CD4-positive, alpha-beta memory T cell (primary cell): ENCODE measurements at regions not wholly inside any gene's neighbourhood (a gene's known extent, or its start where the extent isn't known, plus 50 kb on each side); places are given as distances from the start of the nearest gene placed in this dataset.

Source experiments
- CTCF ChIA-PET: fragments of 350-600 bp; sonication (Branson Sonifier 250); formaldehyde crosslinking; loops from one replicate; lab custom pipeline; 2021; ENCODE audit warnings: inconsistent platforms; ENCODE audit not compliant: partially characterized antibody; lab: Charles Lee
- POLR2A ChIA-PET: fragments of 350-600 bp; sonication (Branson Sonifier 250); formaldehyde crosslinking; loops from one replicate; lab custom pipeline; 2021; ENCODE audit not compliant: partially characterized antibody; lab: Charles Lee
- DNase-seq, 5 donors: peaks; one replicate each; pipeline versions ENCODE4 v3.0.0 to v3.0.0-alpha.2; 2020 to 2022; ENCODE audit warnings: mixed read lengths in 1 of 5
- H3K27ac ChIP-seq: one replicate; pipeline ENCODE4 v1.7.0; 2013; ENCODE audit warnings: low read depth, low read length
- H3K27me3 ChIP-seq: 2 replicates; pipeline ENCODE4 v1.7.0; 2013; ENCODE audit warnings: mild to moderate bottlenecking, low read length, moderate library complexity; ENCODE audit not compliant: insufficient read depth
- H3K36me3 ChIP-seq: 2 replicates; pipeline ENCODE4 v1.7.0; 2013; ENCODE audit warnings: mild to moderate bottlenecking, low read length, moderate library complexity; ENCODE audit not compliant: insufficient read depth
- H3K4me1 ChIP-seq: 2 replicates; pipeline ENCODE4 v1.7.0; 2013; ENCODE audit warnings: mild to moderate bottlenecking, low read length, moderate library complexity; ENCODE audit not compliant: insufficient read depth
- H3K4me3 ChIP-seq, 2 donors: one replicate each; pipeline ENCODE4 v1.7.0; 2013; ENCODE audit warnings: low read length in 2 of 2, mild to moderate bottlenecking in 1 of 2
- H3K9me3 ChIP-seq, 2 donors: one replicate each; pipeline ENCODE4 v1.7.0; 2013; ENCODE audit warnings: low read length in 2 of 2, control low read depth in 1 of 2; ENCODE audit not compliant: control insufficient read depth in 1 of 2
- H3K27ac Mint-ChIP-seq, 7 donors: one replicate each; pipeline ENCODE4 v1.8.0; 2020 to 2021; ENCODE audit warnings: mixed read lengths in 7 of 7, mild to moderate bottlenecking in 6 of 7, inconsistent platforms in 3 of 7, moderate library complexity in 3 of 7
- H3K27me3 Mint-ChIP-seq, 2 donors: one replicate each; pipeline ENCODE4 v1.8.0; 2020 to 2021; ENCODE audit warnings: mixed read lengths in 2 of 2
- H3K36me3 Mint-ChIP-seq, 2 donors: one replicate each; pipeline ENCODE4 v1.8.0; 2020 to 2021; ENCODE audit warnings: mixed read lengths in 2 of 2, inconsistent platforms in 1 of 2, mild to moderate bottlenecking in 1 of 2
- H3K4me1 Mint-ChIP-seq, 4 donors: one replicate each; pipeline ENCODE4 v1.8.0; 2020 to 2021; ENCODE audit warnings: mixed read lengths in 4 of 4, mild to moderate bottlenecking in 1 of 4
- H3K4me3 Mint-ChIP-seq, 8 donors: one replicate each; pipeline ENCODE4 v1.8.0; 2020 to 2021; ENCODE audit warnings: mixed read lengths in 8 of 8, mild to moderate bottlenecking in 7 of 8, moderate library complexity in 6 of 8, inconsistent platforms in 3 of 8
- H3K9me3 Mint-ChIP-seq, 8 donors: one replicate each; pipeline ENCODE4 v1.8.0; 2020 to 2021; ENCODE audit warnings: mixed read lengths in 8 of 8, mild to moderate bottlenecking in 5 of 8, inconsistent platforms in 3 of 8, moderate library complexity in 1 of 8
- intact Hi-C: fragments of 100-400 bp; cut with micrococcal nuclease; formaldehyde crosslinking; loops from one replicate; pipeline ENCODE4 v1.15.1; 2023

- DNase-seq: no peak
- Mint-ChIP-seq H3K4me1 (peaks cover 0 to 1% (median 0%) of the 10 kb centered on the region in 4 donors), H3K36me3 (no peaks in the 10 kb centered on the region), H3K27ac (no peak overlapping the region), H3K9me3 (peaks cover 0 to 3% (median 0%) of the 10 kb centered on the region in 8 donors), H3K27me3 (peaks cover 1 to 2% of the 10 kb centered on the region in 2 donors), H3K4me3 (no peak overlapping the region)
- Histone ChIP-seq H3K27me3 (no peaks in the 10 kb centered on the region), H3K4me1 (no peaks in the 10 kb centered on the region), H3K4me3 (no peak overlapping the region), H3K9me3 (no peaks in the 10 kb centered on the region), H3K27ac (no peak overlapping the region), H3K36me3 (no peaks in the 10 kb centered on the region)
- CTCF ChIA-PET: no interaction called here
- POLR2A ChIA-PET: no interaction called here
- intact Hi-C loops: no loop called here
Measured at GRCh38 chr16:79845734-79846135, 245.2 kb upstream of the MAF start.

- H3K27ac ChIP-seq: no peak overlapping the region
- H3K4me3 Mint-ChIP-seq: no peak overlapping the region
- H3K36me3 ChIP-seq: no peaks in the 10 kb centered on the region
- no peak overlapping the region for H3K4me3 ChIP-seq
- H3K4me1 ChIP-seq: no peaks in the 10 kb centered on the region
- H3K27me3 Mint-ChIP-seq: peaks cover 1 to 2% of the 10 kb centered on the region in 2 donors
- peak overlapping the region in 1 of 7 donors; percentile 52 for H3K27ac Mint-ChIP-seq
- no peaks in the 10 kb centered on the region for H3K9me3 ChIP-seq
- H3K9me3 Mint-ChIP-seq: peaks cover 0 to 3% (median 0%) of the 10 kb centered on the region in 8 donors
- POLR2A ChIA-PET: no interaction called here
- CTCF ChIA-PET: no interaction called here
- intact Hi-C loops: no loop called here
- peaks cover 0 to 1% (median 0%) of the 10 kb centered on the region in 4 donors for H3K4me1 Mint-ChIP-seq
- DNase-seq: peak in 1 of 5 donors; percentile 29
- no peaks in the 10 kb centered on the region for H3K27me3 ChIP-seq
- H3K36me3 Mint-ChIP-seq: no peaks in the 10 kb centered on the region
Measured at GRCh38 chr16:79845033-79845733, 244.6 kb upstream of the MAF start.

- ChIA-PET POLR2A (no interaction called here), CTCF (no interaction called here)
- no peak overlapping the region for H3K4me3 ChIP-seq
- H3K27ac ChIP-seq: no peak overlapping the region
- H3K4me1 ChIP-seq: no peaks in the 10 kb centered on the region
- H3K9me3 Mint-ChIP-seq: peaks cover 0 to 3% (median 0%) of the 10 kb centered on the region in 8 donors
- intact Hi-C loops: no loop called here
- peaks cover 1 to 2% of the 10 kb centered on the region in 2 donors for H3K27me3 Mint-ChIP-seq
- H3K9me3 ChIP-seq: no peaks in the 10 kb centered on the region
- no peaks in the 10 kb centered on the region for H3K36me3 ChIP-seq
- H3K36me3 Mint-ChIP-seq: no peaks in the 10 kb centered on the region
- H3K27me3 ChIP-seq: no peaks in the 10 kb centered on the region
- no peak overlapping the region for H3K27ac Mint-ChIP-seq
- no peak for DNase-seq
- no peak overlapping the region for H3K4me3 Mint-ChIP-seq
- H3K4me1 Mint-ChIP-seq: no peaks in the 10 kb centered on the region
Measured at GRCh38 chr16:79844603-79845002, 244.1 kb upstream of the MAF start.

DNA sequence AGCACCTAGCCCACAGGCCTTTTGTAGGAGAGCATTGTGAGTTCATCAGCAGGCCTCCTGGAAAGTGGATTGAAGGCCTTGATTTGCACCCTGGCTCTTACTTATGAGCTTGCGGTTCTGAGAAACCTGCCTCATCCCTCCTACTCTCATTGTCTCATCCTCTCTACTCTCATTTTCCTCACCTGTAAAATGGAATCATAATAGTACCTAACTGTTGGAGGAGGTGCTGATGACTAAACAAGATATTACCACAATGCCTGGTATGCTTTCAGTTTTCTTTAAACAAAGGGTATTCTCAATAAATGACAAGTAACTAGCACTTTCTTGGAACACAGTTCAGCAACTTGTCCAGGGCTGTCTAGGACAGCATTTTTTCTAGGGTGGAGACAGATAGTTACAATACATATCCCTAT is 243.1 kb upstream of the MAF start:
- DNase-seq: no peak
- no peaks in the 10 kb centered on the region for H3K36me3 Mint-ChIP-seq
- Histone ChIP-seq H3K4me3 (no peak overlapping the region), H3K4me1 (no peaks in the 10 kb centered on the region), H3K27ac (no peak overlapping the region), H3K27me3 (no peaks in the 10 kb centered on the region), H3K36me3 (no peaks in the 10 kb centered on the region), H3K9me3 (no peaks in the 10 kb centered on the region)
- CTCF ChIA-PET: no interaction called here
- H3K27ac Mint-ChIP-seq: no peak overlapping the region
- no peaks in the 10 kb centered on the region for H3K4me1 Mint-ChIP-seq
- peaks cover 0 to 3% (median 0%) of the 10 kb centered on the region in 8 donors for H3K9me3 Mint-ChIP-seq
- H3K27me3 Mint-ChIP-seq: peaks cover 1 to 2% of the 10 kb centered on the region in 2 donors
- intact Hi-C loops: no loop called here
- POLR2A ChIA-PET: no interaction called here
- H3K4me3 Mint-ChIP-seq: no peak overlapping the region

GRCh38 chr16:79843145-79843544 is 242.6 kb upstream of the MAF start:
- no peaks in the 10 kb centered on the region for H3K36me3 ChIP-seq
- no peak overlapping the region for H3K4me3 Mint-ChIP-seq
- H3K27me3 ChIP-seq: no peaks in the 10 kb centered on the region
- H3K27me3 Mint-ChIP-seq: peaks cover 1 to 2% of the 10 kb centered on the region in 2 donors
- no peak overlapping the region for H3K27ac ChIP-seq
- ChIA-PET POLR2A (no interaction called here), CTCF (interaction anchor here (0.6 kb wide), 1 partner anchor 1390 kb away, joined by 3 read pairs; no protein-coding TSS in a partner anchor)
- no peaks in the 10 kb centered on the region for H3K36me3 Mint-ChIP-seq
- H3K9me3 Mint-ChIP-seq: peaks cover 0 to 3% (median 0%) of the 10 kb centered on the region in 8 donors
- H3K4me1 Mint-ChIP-seq: no peaks in the 10 kb centered on the region
- no peak overlapping the region for H3K4me3 ChIP-seq
- DNase-seq: no peak
- intact Hi-C loops: no loop called here
- H3K27ac Mint-ChIP-seq: no peak overlapping the region
- H3K4me1 ChIP-seq: no peaks in the 10 kb centered on the region
- no peaks in the 10 kb centered on the region for H3K9me3 ChIP-seq

- intact Hi-C loops: no loop called here
- Histone ChIP-seq H3K4me1 (no peaks in the 10 kb centered on the region), H3K27me3 (no peaks in the 10 kb centered on the region), H3K36me3 (no peaks in the 10 kb centered on the region), H3K9me3 (no peaks in the 10 kb centered on the region), H3K4me3 (no peak overlapping the region), H3K27ac (no peak overlapping the region)
- Mint-ChIP-seq H3K27me3 (peaks cover 1 to 2% of the 10 kb centered on the region in 2 donors), H3K36me3 (no peaks in the 10 kb centered on the region), H3K4me1 (no peaks in the 10 kb centered on the region), H3K4me3 (no peak overlapping the region), H3K9me3 (peaks cover 0 to 3% (median 0%) of the 10 kb centered on the region in 8 donors), H3K27ac (no peak overlapping the region)
- CTCF ChIA-PET: interaction anchor here (0.6 kb wide), 1 partner anchor 1389 kb away, joined by 3 read pairs; no protein-coding TSS in a partner anchor
- POLR2A ChIA-PET: no interaction called here
- DNase-seq: no peak
Measured at GRCh38 chr16:79842197-79842596, 241.7 kb upstream of the MAF start.

DNA sequence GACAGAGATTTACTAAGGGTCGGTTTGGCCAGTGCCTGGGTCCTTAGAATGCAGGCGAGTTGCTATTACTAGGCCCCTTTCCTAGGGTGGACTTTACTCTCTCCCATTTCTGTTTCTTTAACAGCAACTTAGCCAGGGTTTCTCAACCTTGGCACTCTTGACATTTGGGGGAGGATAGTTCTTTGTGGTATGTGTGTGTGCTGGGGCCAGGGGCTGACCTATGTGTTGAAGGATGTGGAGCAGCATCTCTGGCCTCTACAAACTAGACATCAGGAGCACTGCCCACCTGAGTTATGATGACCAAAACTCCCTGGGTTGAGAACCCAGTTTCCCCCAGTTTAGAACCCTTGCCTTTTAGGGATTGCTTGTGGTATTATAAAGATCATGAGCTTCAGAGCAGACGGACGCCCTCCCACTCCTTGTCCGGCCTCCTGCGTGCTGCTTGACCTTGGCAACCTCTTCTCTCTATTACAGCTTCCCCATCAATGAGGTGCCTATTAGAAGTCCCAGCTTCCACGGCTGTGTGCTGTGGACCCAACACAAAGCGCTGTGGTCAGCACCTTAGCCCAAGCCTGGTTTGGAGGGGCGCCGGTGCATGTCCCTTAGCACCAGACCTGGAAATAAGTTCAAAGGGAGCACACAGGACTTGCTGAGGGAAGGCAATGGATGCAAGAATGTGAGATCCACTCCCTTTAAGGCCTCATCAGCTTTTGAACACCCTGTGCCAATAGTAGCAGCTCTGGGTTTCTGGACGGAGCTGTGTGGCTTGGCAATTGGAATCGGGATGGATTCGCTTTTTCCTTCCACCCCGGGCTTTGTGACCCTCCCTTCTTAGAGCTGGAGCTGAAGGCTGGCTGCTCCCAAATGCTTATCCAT is 239.2 kb upstream of the MAF start:
- ChIA-PET CTCF (interaction anchor here (1.7 kb wide), 1 partner anchor 12 kb away, joined by 3 read pairs; no protein-coding TSS in a partner anchor), POLR2A (no interaction called here)
- H3K4me1 ChIP-seq: no peaks in the 10 kb centered on the region
- Mint-ChIP-seq H3K36me3 (no peaks in the 10 kb centered on the region), H3K27ac (no peak overlapping the region), H3K4me1 (no peaks in the 10 kb centered on the region), H3K4me3 (no peak overlapping the region), H3K27me3 (peaks cover 1 to 5% of the 10 kb centered on the region in 2 donors), H3K9me3 (peaks cover 0 to 3% (median 0%) of the 10 kb centered on the region in 8 donors)
- H3K27me3 ChIP-seq: no peaks in the 10 kb centered on the region
- H3K27ac ChIP-seq: no peak overlapping the region
- no peaks in the 10 kb centered on the region for H3K9me3 ChIP-seq
- intact Hi-C loops: no loop called here
- no peak overlapping the region for H3K4me3 ChIP-seq
- no peak for DNase-seq
- H3K36me3 ChIP-seq: no peaks in the 10 kb centered on the region
